A549 (cell line): ENCODE measurements at regions not wholly inside any gene's neighbourhood (a gene's known extent, or its start where the extent isn't known, plus 50 kb on each side); places are given as distances from the start of the nearest gene placed in this dataset.

Experiments
- ATAC-seq, 2 experiments: fragments of 200-7000 bp in 1 of 2; fragments of >200 bp in 1 of 2; cut with Nextera tagmentation in 1 of 2; cut with Tn5 transposase in 1 of 2; 3 replicates each; pipeline versions ENCODE4 v1.8.0 to v1.9.1; 2018 to 2020; ENCODE audit warnings: mild to moderate bottlenecking in 1 of 2, moderate library complexity in 1 of 2
- CTCF ChIA-PET: fragments of 300-600 bp; sonication (Branson Sonifier 250); formaldehyde crosslinking; extraction: SDS; loops from one replicate; lab custom pipeline; 2021; ENCODE audit warnings: antibody characterized with exemption, inconsistent platforms; lab: Yijun Ruan, JAX
- POLR2A ChIA-PET: fragments of 350-600 bp; formaldehyde crosslinking; extraction: SDS; loops from one replicate; lab custom pipeline; 2021; ENCODE audit warnings: antibody characterized with exemption, inconsistent platforms; lab: Yijun Ruan, JAX
- DNase-seq, 2 experiments: peaks; one replicate each; pipeline versions ENCODE4 v3.0.0 to v3.0.0-alpha.2; 2011 to 2016; ENCODE audit warnings: low read depth in 1 of 2, low spot score in 1 of 2
- FAIRE-seq: peaks from 2 replicates; lab custom pipeline; 2011; peaks lifted over from hg19 to GRCh38; lab: Jason Lieb, UNC
- H3K27ac ChIP-seq, 2 experiments: fragments of >200 bp; sonication (Bioruptor Twin); formaldehyde crosslinking; 3 replicates each; pipeline ENCODE4 v1.5.1; 2016 to 2017
- H3K4me1 ChIP-seq: fragments of >200 bp; sonication (Bioruptor Twin); formaldehyde crosslinking; 3 replicates; pipeline ENCODE4 v1.6.1; 2016
- H3K4me2 ChIP-seq: fragments of >200 bp; sonication (Bioruptor Twin); formaldehyde crosslinking; 3 replicates; pipeline ENCODE4 v1.6.1; 2016
- H3K4me3 ChIP-seq: fragments of >200 bp; sonication (Bioruptor Twin); formaldehyde crosslinking; 3 replicates; pipeline ENCODE4 v1.5.1; 2016
- H3K9me3 ChIP-seq: fragments of >200 bp; sonication (Bioruptor Twin); formaldehyde crosslinking; 3 replicates; pipeline ENCODE4 v1.6.1; 2016
- CEBPB ChIP-seq, 2 experiments: fragments of >200 bp in 1 of 2; sonication (Bioruptor Twin) in 1 of 2; formaldehyde crosslinking in 1 of 2; IDR thresholded peaks; 2 replicates each; pipeline ENCODE4 v1.6.1; 2012 to 2016
- CHD4 ChIP-seq: fragments of 200-600 bp; sonication (generic); IDR thresholded peaks from 2 replicates; pipeline ENCODE4 v1.6.1; 2016; ENCODE audit warnings: antibody characterized with exemption, mild to moderate bottlenecking, borderline replicate concordance
- FOXS1 ChIP-seq: fragments of 250-450 bp; sonication (Bioruptor Pico); IDR thresholded peaks from 2 replicates; pipeline ENCODE4 v1.5.0; 2020; ENCODE audit warnings: mild to moderate bottlenecking, moderate library complexity
- HDAC2 ChIP-seq: fragments of 200-600 bp; sonication (generic); IDR thresholded peaks from 2 replicates; pipeline ENCODE4 v1.6.1; 2016
- HOXA7 ChIP-seq: fragments of 250-450 bp; sonication (Bioruptor Pico); IDR thresholded peaks from 2 replicates; pipeline ENCODE4 v1.5.0; 2020; ENCODE audit warnings: mild to moderate bottlenecking, moderate library complexity
- JUN ChIP-seq, 2 experiments: fragments of >200 bp; sonication (Bioruptor Twin); formaldehyde crosslinking; IDR thresholded peaks; 2 replicates in 1 of 2; 3 replicates in 1 of 2; pipeline ENCODE4 v1.6.1; 2016 to 2017
- KDM5A ChIP-seq: fragments of 200-600 bp; sonication (generic); IDR thresholded peaks from 2 replicates; pipeline ENCODE4 v1.6.1; 2016; ENCODE audit warnings: antibody characterized with exemption, mild to moderate bottlenecking
- MAFK ChIP-seq: fragments of 450-650 bp; IDR thresholded peaks from 2 replicates; pipeline ENCODE4 v1.6.1; 2014; ENCODE audit not compliant: partially characterized antibody
- MYC ChIP-seq: IDR thresholded peaks from 2 replicates; pipeline ENCODE4 v1.6.1; 2012; ENCODE audit warnings: mild to moderate bottlenecking, inconsistent platforms, low read length, improper control_type of control experiment, borderline replicate concordance
- NR3C1 ChIP-seq: fragments of >200 bp; sonication (Bioruptor Twin); formaldehyde crosslinking; IDR thresholded peaks from 3 replicates; pipeline ENCODE4 v1.6.1; 2017
- RARB ChIP-seq: fragments of 250-450 bp; sonication (Bioruptor Pico); IDR thresholded peaks from 2 replicates; pipeline ENCODE4 v1.8.0; 2021; ENCODE audit warnings: mild to moderate bottlenecking, moderate library complexity
- RCOR1 ChIP-seq: fragments of 150-350 bp; IDR thresholded peaks from 2 replicates; pipeline ENCODE4 v1.6.1; 2014; ENCODE audit warnings: antibody characterized with exemption, low read length, low read depth
- SMC3 ChIP-seq: fragments of >200 bp; sonication (Bioruptor Twin); formaldehyde crosslinking; IDR thresholded peaks from 3 replicates; pipeline ENCODE4 v1.6.1; 2018; ENCODE audit warnings: inconsistent platforms
- SREBF2 ChIP-seq: fragments of 450-650 bp; IDR thresholded peaks from 2 replicates; pipeline ENCODE4 v1.6.1; 2014; ENCODE audit warnings: mild to moderate bottlenecking, moderate library complexity
- TP53 ChIP-seq: fragments of 250-450 bp; sonication (Bioruptor Pico); IDR thresholded peaks from 2 replicates; pipeline ENCODE4 v1.5.0; 2021; ENCODE audit warnings: mild to moderate bottlenecking, moderate library complexity
- ZC3H11A ChIP-seq: fragments of 450-650 bp; IDR thresholded peaks from 2 replicates; pipeline ENCODE4 v1.6.1; 2014; ENCODE audit warnings: antibody characterized with exemption, mild to moderate bottlenecking
- ZNF302 ChIP-seq: fragments of 250-450 bp; sonication (Bioruptor Pico); IDR thresholded peaks from 2 replicates; pipeline ENCODE4 v1.9.0; 2021; ENCODE audit warnings: inconsistent platforms, mild to moderate bottlenecking, moderate library complexity
- WGBS: methylation state at CpG from one replicate; pipeline ENCODE4 v1.1.6; 2017; ENCODE audit errors: missing lambda C conversion rate; 5-methylcytosine and 5-hydroxymethylcytosine counted together
- TF ChIP-seq, protein P1 (sequence below): fragments of 250-450 bp; sonication (Bioruptor Pico); IDR thresholded peaks from 2 replicates; pipeline ENCODE4 v1.5.0; 2020; ENCODE audit warnings: low read depth, mild to moderate bottlenecking, moderate library complexity
- TF ChIP-seq, protein P2 (sequence below): fragments of >200 bp; sonication (Bioruptor Twin); formaldehyde crosslinking; IDR thresholded peaks from 3 replicates; pipeline ENCODE4 v1.6.1; 2016
- TF ChIP-seq, protein P3 (sequence below): IDR thresholded peaks from 2 replicates; pipeline ENCODE4 v1.6.1; 2012
- TF ChIP-seq, protein P4 (sequence below): fragments of 150-350 bp; IDR thresholded peaks from 2 replicates; pipeline ENCODE4 v1.6.1; 2014; ENCODE audit warnings: low read depth, mild to moderate bottlenecking, low read length

DNA sequence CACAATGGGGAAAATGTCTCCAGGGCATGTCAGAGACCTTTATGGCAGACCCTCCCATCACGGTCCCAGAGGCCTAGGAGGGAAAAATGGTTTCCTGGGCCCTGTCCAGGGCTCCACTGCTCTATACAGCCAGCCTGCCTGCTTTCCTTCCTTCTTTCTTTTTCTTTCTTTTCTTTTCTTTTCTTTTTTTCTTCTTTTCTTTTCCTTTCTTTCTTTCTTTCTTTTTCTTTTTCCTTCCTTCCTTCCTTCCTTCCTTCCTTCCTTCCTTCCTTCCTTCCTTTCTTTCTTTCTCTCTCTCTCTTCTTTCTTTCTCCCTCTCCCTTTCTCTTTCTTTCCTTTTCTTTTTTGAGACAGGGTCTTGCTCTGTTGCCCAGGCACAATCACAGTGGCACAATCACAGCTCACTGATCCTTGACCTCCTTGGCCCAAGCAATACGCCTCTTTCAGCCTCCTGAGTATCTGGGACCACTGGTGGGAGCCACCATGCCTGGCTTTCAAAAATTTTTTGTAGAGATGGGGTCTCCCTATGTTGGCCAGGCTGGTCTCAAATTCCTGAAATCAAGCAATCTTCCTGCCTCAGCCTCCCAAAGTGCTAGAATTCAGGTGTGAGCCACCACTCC is 106.9 kb downstream of the BACH1 start (continued):
- TF ChIP-seq, protein P1, sequence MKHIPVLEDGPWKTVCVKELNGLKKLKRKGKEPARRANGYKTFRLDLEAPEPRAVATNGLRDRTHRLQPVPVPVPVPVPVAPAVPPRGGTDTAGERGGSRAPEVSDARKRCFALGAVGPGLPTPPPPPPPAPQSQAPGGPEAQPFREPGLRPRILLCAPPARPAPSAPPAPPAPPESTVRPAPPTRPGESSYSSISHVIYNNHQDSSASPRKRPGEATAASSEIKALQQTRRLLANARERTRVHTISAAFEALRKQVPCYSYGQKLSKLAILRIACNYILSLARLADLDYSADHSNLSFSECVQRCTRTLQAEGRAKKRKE = no peak
- no peak for TF ChIP-seq TP53 (CRISPR knock-in tag)
- no peak for TF ChIP-seq RARB (CRISPR knock-in tag)
- no peak for TF ChIP-seq JUN (IDR thresholded peaks at IDR 0.05)

DNA sequence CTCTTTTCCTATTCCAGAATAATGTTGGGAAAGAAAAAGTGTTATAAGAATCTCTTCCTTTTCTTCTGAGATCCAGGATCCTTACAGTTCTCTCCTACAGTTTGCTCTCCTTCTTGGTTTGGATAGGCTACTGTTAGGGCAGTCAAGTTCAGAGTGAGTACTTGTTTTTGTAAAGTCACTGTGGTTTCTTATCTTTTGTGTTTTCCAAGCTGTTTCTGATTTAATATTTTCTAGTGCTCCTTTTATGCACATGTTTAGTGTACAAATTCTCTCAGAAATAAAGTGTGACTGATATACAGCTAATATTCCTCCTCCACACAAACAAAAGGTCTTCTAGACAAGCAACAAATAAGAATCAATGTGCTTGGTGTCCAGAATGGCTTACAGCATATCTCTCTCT is 107.7 kb downstream of the BACH1 start:
- no peak for ATAC-seq
- no peak for TF ChIP-seq RCOR1
- no peak for TF ChIP-seq HDAC2
- TF ChIP-seq, protein P2, sequence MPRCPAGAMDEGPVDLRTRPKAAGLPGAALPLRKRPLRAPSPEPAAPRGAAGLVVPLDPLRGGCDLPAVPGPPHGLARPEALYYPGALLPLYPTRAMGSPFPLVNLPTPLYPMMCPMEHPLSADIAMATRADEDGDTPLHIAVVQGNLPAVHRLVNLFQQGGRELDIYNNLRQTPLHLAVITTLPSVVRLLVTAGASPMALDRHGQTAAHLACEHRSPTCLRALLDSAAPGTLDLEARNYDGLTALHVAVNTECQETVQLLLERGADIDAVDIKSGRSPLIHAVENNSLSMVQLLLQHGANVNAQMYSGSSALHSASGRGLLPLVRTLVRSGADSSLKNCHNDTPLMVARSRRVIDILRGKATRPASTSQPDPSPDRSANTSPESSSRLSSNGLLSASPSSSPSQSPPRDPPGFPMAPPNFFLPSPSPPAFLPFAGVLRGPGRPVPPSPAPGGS = no peak
- no peak for TF ChIP-seq NR3C1
- no peaks in the 10 kb centered on the region for H3K9me3 ChIP-seq
- H3K4me3 ChIP-seq = no peak overlapping the region
- FAIRE-seq = no peak
- POLR2A ChIA-PET = no interaction called here
- no peak for DNase-seq
- no peak overlapping the region for H3K27ac ChIP-seq
- H3K4me1 ChIP-seq = no peaks in the 10 kb centered on the region
- CTCF ChIA-PET = no interaction called here
- H3K4me2 ChIP-seq = no peak overlapping the region

DNA sequence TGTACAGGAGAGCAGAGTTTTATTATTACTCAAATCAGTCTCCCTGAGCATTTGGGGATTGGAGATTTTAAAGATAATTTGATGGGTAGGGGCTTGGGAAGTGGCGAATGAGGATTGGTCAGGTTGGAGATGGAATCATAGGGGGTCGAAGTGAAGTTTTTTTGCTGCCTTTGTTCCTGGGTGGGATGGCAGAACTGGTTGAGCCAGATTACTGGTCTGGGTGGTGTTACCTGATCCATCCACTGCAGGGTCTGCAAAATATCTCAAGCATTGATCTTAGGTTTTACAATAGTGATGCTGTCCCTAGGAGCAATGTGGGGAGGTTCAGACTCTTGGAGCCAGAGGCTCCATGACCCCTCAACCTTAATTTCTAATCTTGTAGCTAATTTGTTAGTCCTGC is 108.8 kb downstream of the BACH1 start:
- 75% methylated on average over 2 of the region's 2 CpGs for WGBS
- H3K4me1 ChIP-seq = no peaks in the 10 kb centered on the region
- no peaks in the 10 kb centered on the region for H3K9me3 ChIP-seq
- no peak overlapping the region for H3K27ac ChIP-seq
- no peak overlapping the region for H3K4me2 ChIP-seq
- TF ChIP-seq KDM5A (no peak), CEBPB (IDR thresholded peaks at IDR 0.05) (no peak), SMC3 (no peak), ZNF302 (no peak), MYC (no peak), CHD4 (no peak), JUN (IDR thresholded peaks at IDR 0.05) (no peak), FOXS1 (CRISPR knock-in tag) (no peak), MAFK (no peak), HOXA7 (CRISPR knock-in tag) (no peak), ZC3H11A (no peak)
- TF ChIP-seq, protein P1 = no peak
- TF ChIP-seq, protein P3, sequence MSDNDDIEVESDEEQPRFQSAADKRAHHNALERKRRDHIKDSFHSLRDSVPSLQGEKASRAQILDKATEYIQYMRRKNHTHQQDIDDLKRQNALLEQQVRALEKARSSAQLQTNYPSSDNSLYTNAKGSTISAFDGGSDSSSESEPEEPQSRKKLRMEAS = no peak
- TF ChIP-seq, all 56 proteins: peak for 0
- no peak for ATAC-seq
- H3K4me3 ChIP-seq = no peak overlapping the region
- DNase-seq = no peak
- no peak for FAIRE-seq
- ChIA-PET CTCF (no interaction called here), POLR2A (no interaction called here)

DNA sequence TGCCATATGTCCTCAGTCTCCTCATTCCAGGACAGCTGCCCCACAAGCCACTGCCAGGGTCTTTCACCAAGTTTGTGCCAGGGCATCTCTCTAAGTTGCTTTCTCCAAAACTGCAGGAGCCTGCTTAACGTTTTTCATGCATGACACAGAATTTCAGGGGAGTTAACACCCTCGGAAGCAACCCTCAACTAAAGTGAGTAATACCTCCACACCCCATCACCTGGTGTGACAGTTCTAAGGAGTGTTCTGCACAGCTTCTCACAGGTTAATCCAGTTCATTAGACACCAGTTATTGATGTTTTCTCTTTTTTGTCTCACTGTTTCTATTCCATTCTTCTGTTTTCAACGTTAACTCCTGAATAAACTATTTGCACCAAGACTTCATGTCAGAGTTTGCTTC is 115.0 kb downstream of the BACH1 start:
- Histone ChIP-seq H3K9me3 (no peaks in the 10 kb centered on the region), H3K4me3 (no peak overlapping the region), H3K27ac (no peak overlapping the region), H3K4me1 (no peaks in the 10 kb centered on the region), H3K4me2 (no peak overlapping the region)
- FAIRE-seq (no peak), ATAC-seq (no peak), DNase-seq (no peak)
- WGBS = 42% methylated on average over 3 of the region's 3 CpGs
- CTCF ChIA-PET = no interaction called here
- TF ChIP-seq, protein P4, sequence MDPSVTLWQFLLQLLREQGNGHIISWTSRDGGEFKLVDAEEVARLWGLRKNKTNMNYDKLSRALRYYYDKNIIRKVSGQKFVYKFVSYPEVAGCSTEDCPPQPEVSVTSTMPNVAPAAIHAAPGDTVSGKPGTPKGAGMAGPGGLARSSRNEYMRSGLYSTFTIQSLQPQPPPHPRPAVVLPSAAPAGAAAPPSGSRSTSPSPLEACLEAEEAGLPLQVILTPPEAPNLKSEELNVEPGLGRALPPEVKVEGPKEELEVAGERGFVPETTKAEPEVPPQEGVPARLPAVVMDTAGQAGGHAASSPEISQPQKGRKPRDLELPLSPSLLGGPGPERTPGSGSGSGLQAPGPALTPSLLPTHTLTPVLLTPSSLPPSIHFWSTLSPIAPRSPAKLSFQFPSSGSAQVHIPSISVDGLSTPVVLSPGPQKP = no peak
- TF ChIP-seq SREBF2 = no peak
- POLR2A ChIA-PET = no interaction called here
